GM13977 (cell line): ENCODE measurements at regions not wholly inside any gene's neighbourhood (a gene's known extent, or its start where the extent isn't known, plus 50 kb on each side); places are given as distances from the start of the nearest gene placed in this dataset.

Experiments used
- DNase-seq: peaks from one replicate; pipeline ENCODE4 v3.0.0; 2012; ENCODE audit warnings: low spot score
- CTCF ChIP-seq: IDR thresholded peaks from 2 replicates; pipeline ENCODE4 v1.5.1; 2012; ENCODE audit warnings: mild to moderate bottlenecking, control low read depth; ENCODE audit not compliant: insufficient read depth; ENCODE audit errors: extremely low read depth, missing control alignments
- in situ Hi-C: fragments of 300-500 bp; cut with MboI; formaldehyde crosslinking; loops from one replicate; pipeline ENCODE4 v1.12.0; 2022; ENCODE audit warnings: low sequenced_read_pairs, low pct_unique_long_range_greater_than_20kb, mixed read lengths, inconsistent platforms; ENCODE audit not compliant: unreplicated experiment

- in situ Hi-C loops = no loop called here
- TF ChIP-seq CTCF = peak; percentile 56
- peak; percentile 20 for DNase-seq
These were observed 525.4 kb downstream of the KCNJ3 start for GRCh38 chr2:155223781-155224406.

DNA sequence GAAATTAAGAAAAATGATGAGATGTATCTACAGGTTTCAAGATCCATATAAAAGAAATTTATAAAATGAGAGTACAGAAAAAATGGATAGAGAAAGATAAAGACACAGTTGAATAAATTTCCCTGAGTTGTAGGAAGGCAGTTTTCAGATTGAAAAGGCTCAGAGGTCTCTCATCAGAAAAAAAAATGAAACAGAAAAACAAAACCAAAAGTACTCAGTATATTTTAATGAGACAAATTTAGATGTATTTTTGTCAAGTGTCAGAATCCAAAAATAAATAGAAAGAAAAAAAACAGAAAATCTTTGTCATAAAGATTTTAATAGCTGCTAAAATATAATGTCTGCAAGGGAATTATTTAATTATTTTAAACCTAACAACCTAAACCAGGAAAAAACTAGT lies 520.5 kb downstream of the KCNJ3 start:
- in situ Hi-C loops = no loop called here
- TF ChIP-seq CTCF = no peak

GRCh38 chr2:155218292-155218924 lies 519.9 kb downstream of the KCNJ3 start:
- no peak for DNase-seq
- no peak for TF ChIP-seq CTCF
- in situ Hi-C loops = no loop called here

More for the DNA sequence above, 520.5 kb downstream of the KCNJ3 start:
- DNase-seq = no peak

- in situ Hi-C loops = no loop called here
- no peak for TF ChIP-seq CTCF
- no peak for DNase-seq
These were observed 516.7 kb downstream of the KCNJ3 start for GRCh38 chr2:155215037-155215707.

DNA sequence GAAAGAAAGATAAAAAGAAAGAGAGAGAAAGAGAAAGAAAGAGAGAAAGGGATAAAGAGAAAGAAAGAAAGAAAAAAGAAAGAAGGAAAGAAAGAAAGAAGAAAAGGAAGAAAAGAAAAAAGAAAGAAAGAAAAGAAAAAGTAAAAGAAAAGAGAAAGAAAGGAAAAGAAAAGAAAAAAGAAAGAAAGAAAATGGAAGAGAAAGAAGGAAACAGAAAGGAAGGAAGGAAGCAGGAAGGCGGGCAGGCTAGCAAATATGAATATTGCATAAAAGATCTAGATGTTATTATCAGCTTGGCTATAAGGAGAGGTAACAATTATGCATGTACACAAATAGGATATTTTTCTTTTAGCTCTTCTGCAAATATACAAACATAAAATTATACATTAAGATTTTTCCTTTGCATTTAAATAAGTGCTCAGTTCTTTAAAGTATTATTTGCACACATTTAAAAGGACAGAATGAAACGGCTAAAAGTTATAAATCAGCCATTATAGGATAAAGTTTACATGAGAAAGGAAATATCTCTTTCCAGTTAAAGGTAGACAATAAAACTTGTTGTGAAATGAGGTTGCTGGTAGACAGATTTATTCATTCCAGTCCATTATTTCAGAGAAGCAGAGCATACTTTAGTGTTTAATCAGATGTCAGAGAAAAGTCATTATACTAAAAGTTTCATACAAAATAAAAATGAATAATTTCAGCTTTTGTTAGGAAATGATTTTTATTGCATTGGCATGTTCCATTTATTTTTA lies 511.4 kb downstream of the KCNJ3 start:
- no peak for DNase-seq
- TF ChIP-seq CTCF = no peak
- in situ Hi-C loops = no loop called here

DNA sequence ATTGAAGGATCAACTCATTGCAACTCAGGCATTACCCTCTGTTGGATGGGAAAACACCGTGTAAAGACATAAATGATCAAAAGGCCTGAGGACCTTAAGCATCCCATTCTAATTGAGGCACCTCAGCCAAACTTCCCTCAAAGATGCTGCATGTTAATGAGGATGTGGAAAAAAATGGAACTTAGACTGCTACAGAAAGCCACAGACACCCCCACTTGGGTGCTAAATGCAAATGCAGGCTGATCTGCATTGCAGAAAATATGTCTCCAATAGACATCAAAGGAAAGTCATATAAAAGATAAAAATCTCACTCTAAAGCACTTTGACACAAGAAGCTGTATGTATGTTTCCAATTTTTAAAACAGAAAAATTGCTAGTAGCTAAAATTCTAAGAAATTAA lies 504.7 kb downstream of the KCNJ3 start:
- peak; percentile 48 for TF ChIP-seq CTCF
- in situ Hi-C loops = no loop called here
- DNase-seq = no peak
